Mesodermal cell (in vitro differentiated cells): ENCODE measurements at regions not wholly inside any gene's neighbourhood (a gene's known extent, or its start where the extent isn't known, plus 50 kb on each side); places are given as distances from the start of the nearest gene placed in this dataset.

Source experiments
- H3K27ac ChIP-seq: 2 replicates; pipeline ENCODE4 v1.7.0; 2013; ENCODE audit warnings: mild to moderate bottlenecking, low read depth, low read length, moderate library complexity; ENCODE audit not compliant: severe bottlenecking
- H3K36me3 ChIP-seq: 2 replicates; pipeline ENCODE4 v1.7.1; 2013; ENCODE audit warnings: mild to moderate bottlenecking, low read length, moderate library complexity; ENCODE audit not compliant: control insufficient read depth, insufficient read depth
- H3K4me1 ChIP-seq: one replicate; pipeline ENCODE4 v1.7.1; 2013; ENCODE audit warnings: mild to moderate bottlenecking, low read length; ENCODE audit not compliant: insufficient read depth, control insufficient read depth, poor library complexity, severe bottlenecking
- H3K4me3 ChIP-seq: 2 replicates; pipeline ENCODE4 v1.7.0; 2013; ENCODE audit warnings: low read length, control low read depth, mild to moderate bottlenecking; ENCODE audit not compliant: insufficient read depth, poor library complexity, severe bottlenecking; ENCODE audit errors: extremely low read depth
- H3K9me3 ChIP-seq: 2 replicates; pipeline ENCODE4 v1.7.1; 2013; ENCODE audit warnings: mild to moderate bottlenecking, low read length, moderate library complexity; ENCODE audit not compliant: control insufficient read depth
- WGBS, 2 experiments: methylation state at CpG; one replicate each; pipeline ENCODE4 v1.1.5; 2013; ENCODE audit warnings: missing lambda C conversion rate in 2 of 2; ENCODE audit not compliant: insufficient coverage in 2 of 2; 5-methylcytosine and 5-hydroxymethylcytosine counted together

GRCh38 chrX:109826954-109827708 is 94.1 kb upstream of the ACSL4 start:
- Histone ChIP-seq H3K4me1 (peaks cover 10% of the 10 kb centered on the region), H3K9me3 (no peaks in the 10 kb centered on the region), H3K36me3 (no peaks in the 10 kb centered on the region), H3K27ac (peak overlapping the region; percentile 79), H3K4me3 (no peak overlapping the region)
- no CpG with 5 or more reads among the region's 1 CpG for WGBS, 2 experiments

- Histone ChIP-seq H3K4me1 (peaks cover 8% of the 10 kb centered on the region), H3K9me3 (no peaks in the 10 kb centered on the region), H3K36me3 (no peaks in the 10 kb centered on the region), H3K4me3 (no peak overlapping the region), H3K27ac (no peak overlapping the region)
- WGBS, 2 experiments, result no CpG with 5 or more reads among the region's 4 CpGs
Measured at GRCh38 chrX:109827772-109828171, 94.7 kb upstream of the ACSL4 start.

DNA sequence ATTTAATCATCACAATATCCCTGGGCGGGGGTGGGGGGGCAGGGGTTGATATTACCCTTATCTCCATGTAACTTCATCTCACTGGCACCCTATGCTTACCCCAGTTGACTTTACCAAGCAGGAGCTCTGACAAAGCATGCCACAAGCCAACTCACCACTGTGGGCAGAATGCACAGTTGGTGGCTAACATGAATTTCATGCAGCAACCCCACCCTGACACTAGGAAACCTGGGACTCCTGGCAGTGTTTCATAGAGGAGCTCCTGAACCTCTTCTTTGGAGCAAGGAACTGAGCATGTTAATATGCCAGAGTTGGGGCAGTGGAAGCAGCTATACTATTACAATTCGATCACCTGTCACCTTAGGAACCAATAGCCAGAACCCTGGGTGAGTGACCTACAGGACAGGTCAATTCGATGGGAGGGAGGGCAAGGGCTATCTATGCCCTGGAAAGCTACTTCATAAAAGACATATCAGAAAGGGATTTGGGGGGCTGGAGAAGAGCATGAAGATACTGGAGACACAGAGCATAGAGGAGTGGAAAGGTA is 97.2 kb upstream of the ACSL4 start:
- Histone ChIP-seq H3K36me3 (no peaks in the 10 kb centered on the region), H3K27ac (no peak overlapping the region), H3K4me1 (peaks cover 2% of the 10 kb centered on the region), H3K9me3 (no peaks in the 10 kb centered on the region), H3K4me3 (no peak overlapping the region)
- no CpG with 5 or more reads among the region's 3 CpGs for WGBS, 2 experiments

DNA sequence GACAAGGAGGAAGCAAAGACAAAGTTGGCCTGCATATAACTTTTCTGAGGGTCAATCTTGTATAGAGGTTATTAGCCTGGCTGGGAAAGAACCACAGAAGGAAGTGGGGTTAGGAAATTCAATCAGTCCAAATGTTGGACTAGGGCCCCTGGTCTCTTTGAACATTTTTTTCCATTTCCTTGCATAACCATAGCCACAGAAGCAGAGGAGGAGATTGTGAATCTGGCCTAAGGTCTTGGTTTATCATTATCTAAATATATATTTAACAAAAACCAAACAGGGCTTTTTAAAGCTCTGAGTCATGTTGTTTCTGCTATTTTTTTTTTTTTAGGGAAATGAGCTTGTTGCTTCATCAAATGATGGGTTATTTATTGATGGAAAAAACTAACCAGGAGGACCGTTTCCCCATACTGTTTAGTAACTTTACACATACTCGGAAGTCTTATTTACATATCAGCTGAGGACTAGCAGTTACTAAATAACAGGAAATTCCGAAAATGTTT is 97.7 kb upstream of the ACSL4 start:
- Histone ChIP-seq H3K27ac (no peak overlapping the region), H3K36me3 (no peaks in the 10 kb centered on the region), H3K4me1 (peaks cover 2% of the 10 kb centered on the region), H3K4me3 (no peak overlapping the region), H3K9me3 (no peaks in the 10 kb centered on the region)
- 100% methylated on average over 1 of the region's 3 CpGs; no CpG with 5 or more reads in 1 of the 2 experiments for WGBS, 2 experiments

GRCh38 chrX:109831326-109831985 is 98.4 kb upstream of the ACSL4 start:
- H3K27ac ChIP-seq, result no peak overlapping the region
- 83% methylated on average over 1 of the region's 6 CpGs; no CpG with 5 or more reads in 1 of the 2 experiments for WGBS, 2 experiments

DNA sequence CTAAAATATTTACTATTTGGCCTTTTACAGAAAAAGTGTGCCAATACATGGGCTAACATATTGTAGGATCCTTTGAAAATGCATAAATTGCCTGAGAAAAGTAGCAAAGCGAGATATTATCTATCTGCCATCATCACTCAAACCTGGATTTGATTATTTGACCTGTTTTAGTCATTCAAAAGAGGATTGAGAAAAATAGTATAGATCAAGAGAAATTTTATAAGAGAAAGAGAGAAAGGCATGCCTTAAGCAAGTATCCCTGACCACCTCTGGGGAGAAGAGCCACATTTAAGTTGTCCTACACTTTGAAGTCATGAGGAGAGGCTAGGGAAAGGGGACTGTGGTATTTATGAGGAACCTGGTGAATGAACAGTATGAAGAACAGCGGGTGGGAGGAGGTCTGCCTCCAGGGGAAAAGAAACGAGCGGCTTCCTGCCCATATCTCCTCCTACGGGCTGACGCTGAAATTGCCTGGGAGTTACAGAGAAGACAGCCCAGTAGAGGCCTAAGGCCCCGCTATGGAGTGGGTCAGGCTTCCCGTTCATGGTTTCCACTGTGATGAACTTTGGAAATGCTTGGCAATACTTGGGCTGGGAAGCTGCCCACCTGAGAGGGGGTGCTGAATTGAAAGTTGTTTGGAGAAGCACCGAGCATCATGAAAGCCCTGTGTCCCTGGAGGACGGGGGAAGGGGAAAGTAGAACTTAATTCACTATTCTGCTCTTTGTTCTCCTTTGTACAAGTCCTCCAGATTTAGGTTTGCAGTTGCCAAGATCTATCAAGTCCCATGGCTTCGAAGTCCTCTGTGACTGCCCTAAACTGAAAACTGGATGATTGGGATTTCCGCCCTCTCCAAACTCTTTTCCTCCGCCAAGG is 106.9 kb upstream of the ACSL4 start:
- peaks cover 22% of the 10 kb centered on the region for H3K4me1 ChIP-seq
- no peaks in the 10 kb centered on the region for H3K36me3 ChIP-seq
- 40% methylated on average over 1 of the region's 13 CpGs; no CpG with 5 or more reads in 1 of the 2 experiments for WGBS, 2 experiments
- no peaks in the 10 kb centered on the region for H3K9me3 ChIP-seq
- no peak overlapping the region for H3K4me3 ChIP-seq
- peak overlapping the region; percentile 83 for H3K27ac ChIP-seq

More at GRCh38 chrX:109831326-109831985, 98.4 kb upstream of the ACSL4 start:
- no peak overlapping the region for H3K4me3 ChIP-seq
- H3K9me3 ChIP-seq, result no peaks in the 10 kb centered on the region
- peaks cover 2% of the 10 kb centered on the region for H3K4me1 ChIP-seq
- no peaks in the 10 kb centered on the region for H3K36me3 ChIP-seq

GRCh38 chrX:109840585-109840984 is 107.5 kb upstream of the ACSL4 start:
- WGBS, 2 experiments, result no CpG with 5 or more reads among the region's 3 CpGs
- peaks cover 22% of the 10 kb centered on the region for H3K4me1 ChIP-seq
- peak overlapping the region; percentile 83 for H3K27ac ChIP-seq
- no peak overlapping the region for H3K4me3 ChIP-seq
- no peaks in the 10 kb centered on the region for H3K9me3 ChIP-seq
- H3K36me3 ChIP-seq, result no peaks in the 10 kb centered on the region

- H3K27ac ChIP-seq, result no peak overlapping the region
- H3K9me3 ChIP-seq, result no peaks in the 10 kb centered on the region
- no peaks in the 10 kb centered on the region for H3K36me3 ChIP-seq
- H3K4me1 ChIP-seq, result peaks cover 22% of the 10 kb centered on the region
- 95% methylated on average over 3 of the region's 4 CpGs; no CpG with 5 or more reads in 1 of the 2 experiments for WGBS, 2 experiments
- H3K4me3 ChIP-seq, result no peak overlapping the region
Measured at GRCh38 chrX:109841257-109841656, 108.2 kb upstream of the ACSL4 start.

GRCh38 chrX:109841869-109842579 is 109.0 kb upstream of the ACSL4 start:
- peaks cover 22% of the 10 kb centered on the region for H3K4me1 ChIP-seq
- H3K4me3 ChIP-seq, result no peak overlapping the region
- H3K36me3 ChIP-seq, result no peaks in the 10 kb centered on the region
- H3K27ac ChIP-seq, result no peak overlapping the region
- no peaks in the 10 kb centered on the region for H3K9me3 ChIP-seq
- WGBS, 2 experiments, result no CpG with 5 or more reads among the region's 4 CpGs

DNA sequence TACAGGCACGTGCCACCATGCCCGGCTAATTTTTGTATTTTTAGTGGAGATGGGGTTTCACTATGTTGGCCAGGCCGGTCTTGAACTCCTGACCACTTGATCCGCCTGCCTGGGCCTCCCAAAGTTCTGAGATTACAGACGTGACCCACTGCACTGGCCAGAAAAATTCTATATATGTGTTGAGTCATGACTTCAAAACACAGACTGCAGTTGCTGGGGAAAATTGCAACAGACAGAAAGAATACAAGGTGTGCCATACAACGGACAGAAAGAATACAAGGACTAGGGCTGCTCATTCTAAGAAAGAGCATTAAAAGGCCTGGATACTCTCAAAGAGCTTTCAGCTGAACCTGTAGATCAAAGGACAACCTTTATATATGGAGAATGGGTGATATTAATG is 109.6 kb upstream of the ACSL4 start:
- no peaks in the 10 kb centered on the region for H3K9me3 ChIP-seq
- H3K4me1 ChIP-seq, result peaks cover 22% of the 10 kb centered on the region
- WGBS, 2 experiments, result 100% methylated on average over 1 of the region's 6 CpGs
- no peaks in the 10 kb centered on the region for H3K36me3 ChIP-seq
- no peak overlapping the region for H3K4me3 ChIP-seq
- H3K27ac ChIP-seq, result no peak overlapping the region
